MCF 10A (cell line): ENCODE measurements at regions not wholly inside any gene's neighbourhood (a gene's known extent, or its start where the extent isn't known, plus 50 kb on each side); places are given as distances from the start of the nearest gene placed in this dataset.

Experiments used
- BruUV-seq: library from RNA; stranded (reverse); fragments of 400-500 nt; replicated peaks from 2 replicates; lab custom pipeline; 2021; lab: Mats Ljungman, UMichigan
- CTCF ChIA-PET: fragments of 300-600 bp; sonication (Branson Sonifier 250); formaldehyde crosslinking; extraction: SDS; loops from one replicate; lab custom pipeline; 2021; ENCODE audit warnings: antibody characterized with exemption, inconsistent platforms; lab: Yijun Ruan, JAX
- POLR2A ChIA-PET: fragments of 300-600, 350-650 bp; sonication (Branson Sonifier 250); formaldehyde crosslinking; extraction: SDS; loops from one replicate; lab custom pipeline; 2020; ENCODE audit warnings: antibody characterized with exemption, inconsistent platforms; lab: Yijun Ruan, JAX
- DNase-seq: peaks from one replicate; pipeline ENCODE4 v3.0.0-alpha.2; 2018; ENCODE audit not compliant: unreplicated experiment
- H3K27ac Mint-ChIP-seq: one replicate; pipeline ENCODE4 v1.8.0; 2022; ENCODE audit warnings: mild to moderate bottlenecking, low read depth, mixed read lengths; ENCODE audit not compliant: unreplicated experiment
- H3K27me3 Mint-ChIP-seq: one replicate; pipeline ENCODE4 v1.8.0; 2022; ENCODE audit warnings: mixed read lengths; ENCODE audit not compliant: insufficient read depth, unreplicated experiment
- H3K36me3 Mint-ChIP-seq: one replicate; pipeline ENCODE4 v1.8.0; 2022; ENCODE audit warnings: mild to moderate bottlenecking, moderate library complexity, mixed read lengths; ENCODE audit not compliant: insufficient read depth, unreplicated experiment
- H3K4me1 Mint-ChIP-seq: one replicate; pipeline ENCODE4 v1.8.0; 2022; ENCODE audit warnings: mixed read lengths; ENCODE audit not compliant: insufficient read depth, unreplicated experiment
- H3K4me3 Mint-ChIP-seq: one replicate; pipeline ENCODE4 v1.8.0; 2022; ENCODE audit warnings: mild to moderate bottlenecking, moderate library complexity, mixed read lengths; ENCODE audit not compliant: unreplicated experiment
- H3K9me3 Mint-ChIP-seq: one replicate; pipeline ENCODE4 v1.8.0; 2022; ENCODE audit warnings: mixed read lengths; ENCODE audit not compliant: unreplicated experiment
- intact Hi-C: fragments of 100-400 bp; cut with micrococcal nuclease; formaldehyde crosslinking; loops from 2 replicates; pipeline ENCODE4 v1.14.1; 2022
- TF ChIP-seq, protein P1 (sequence below): fragments of 200-600 bp; IDR thresholded peaks from one replicate; pipeline ENCODE4 v1.8.0; 2022; ENCODE audit warnings: antibody characterized with exemption, mild to moderate bottlenecking; ENCODE audit not compliant: unreplicated experiment

- TF ChIP-seq, protein P1, sequence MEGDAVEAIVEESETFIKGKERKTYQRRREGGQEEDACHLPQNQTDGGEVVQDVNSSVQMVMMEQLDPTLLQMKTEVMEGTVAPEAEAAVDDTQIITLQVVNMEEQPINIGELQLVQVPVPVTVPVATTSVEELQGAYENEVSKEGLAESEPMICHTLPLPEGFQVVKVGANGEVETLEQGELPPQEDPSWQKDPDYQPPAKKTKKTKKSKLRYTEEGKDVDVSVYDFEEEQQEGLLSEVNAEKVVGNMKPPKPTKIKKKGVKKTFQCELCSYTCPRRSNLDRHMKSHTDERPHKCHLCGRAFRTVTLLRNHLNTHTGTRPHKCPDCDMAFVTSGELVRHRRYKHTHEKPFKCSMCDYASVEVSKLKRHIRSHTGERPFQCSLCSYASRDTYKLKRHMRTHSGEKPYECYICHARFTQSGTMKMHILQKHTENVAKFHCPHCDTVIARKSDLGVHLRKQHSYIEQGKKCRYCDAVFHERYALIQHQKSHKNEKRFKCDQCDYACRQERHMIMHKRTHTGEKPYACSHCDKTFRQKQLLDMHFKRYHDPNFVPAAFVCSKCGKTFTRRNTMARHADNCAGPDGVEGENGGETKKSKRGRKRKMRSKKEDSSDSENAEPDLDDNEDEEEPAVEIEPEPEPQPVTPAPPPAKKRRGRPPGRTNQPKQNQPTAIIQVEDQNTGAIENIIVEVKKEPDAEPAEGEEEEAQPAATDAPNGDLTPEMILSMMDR: no peak
- POLR2A ChIA-PET: no interaction called here
- H3K4me3 Mint-ChIP-seq: no peak overlapping the region
- DNase-seq: no peak
- BruUV-seq: no TSS peak
- no peaks in the 10 kb centered on the region for H3K27me3 Mint-ChIP-seq
- H3K4me1 Mint-ChIP-seq: peaks cover 11% of the 10 kb centered on the region
- CTCF ChIA-PET: interaction anchor here (0.6 to 1.2 kb wide), 2 partner anchors 89 to 239 kb away, joined by 3 read pairs; no protein-coding TSS in a partner anchor
- H3K36me3 Mint-ChIP-seq: no peaks in the 10 kb centered on the region
- intact Hi-C loops: loop anchor here (5.0 to 10.0 kb wide), 2 partner anchors 131 to 229 kb away; no protein-coding TSS in a partner anchor
- H3K27ac Mint-ChIP-seq: no peak overlapping the region
- no peaks in the 10 kb centered on the region for H3K9me3 Mint-ChIP-seq
Observed at GRCh38 chr10:129325893-129326292, 141.1 kb upstream of the MGMT start.

DNA sequence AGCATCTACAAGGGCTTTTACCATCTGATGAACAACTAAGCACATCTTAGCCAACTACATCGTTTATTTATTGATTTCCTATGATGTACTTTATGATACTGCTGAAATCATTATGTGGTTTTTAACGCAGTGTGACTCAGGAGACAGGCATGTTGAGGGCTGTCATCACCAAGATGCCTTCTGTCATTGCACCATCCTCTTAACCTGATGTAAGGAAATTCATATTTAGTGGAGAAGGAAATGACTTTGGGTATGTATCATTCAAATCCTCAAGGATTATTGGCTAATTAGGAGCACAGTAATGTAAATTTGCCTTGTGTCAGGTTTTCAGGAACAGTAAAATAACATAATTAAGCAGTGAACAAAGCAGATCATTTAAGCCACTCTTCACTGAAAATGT is 138.5 kb upstream of the MGMT start:
- Mint-ChIP-seq H3K9me3 (no peaks in the 10 kb centered on the region), H3K4me3 (no peak overlapping the region), H3K36me3 (no peaks in the 10 kb centered on the region), H3K27me3 (no peaks in the 10 kb centered on the region), H3K27ac (no peak overlapping the region), H3K4me1 (peaks cover 11% of the 10 kb centered on the region)
- TF ChIP-seq, protein P1: no peak
- ChIA-PET CTCF (no interaction called here), POLR2A (no interaction called here)
- no TSS peak for BruUV-seq
- intact Hi-C loops: loop anchor here (5.0 to 10.0 kb wide), 2 partner anchors 134 to 231 kb away; no protein-coding TSS in a partner anchor
- peak; percentile 86 for DNase-seq

DNA sequence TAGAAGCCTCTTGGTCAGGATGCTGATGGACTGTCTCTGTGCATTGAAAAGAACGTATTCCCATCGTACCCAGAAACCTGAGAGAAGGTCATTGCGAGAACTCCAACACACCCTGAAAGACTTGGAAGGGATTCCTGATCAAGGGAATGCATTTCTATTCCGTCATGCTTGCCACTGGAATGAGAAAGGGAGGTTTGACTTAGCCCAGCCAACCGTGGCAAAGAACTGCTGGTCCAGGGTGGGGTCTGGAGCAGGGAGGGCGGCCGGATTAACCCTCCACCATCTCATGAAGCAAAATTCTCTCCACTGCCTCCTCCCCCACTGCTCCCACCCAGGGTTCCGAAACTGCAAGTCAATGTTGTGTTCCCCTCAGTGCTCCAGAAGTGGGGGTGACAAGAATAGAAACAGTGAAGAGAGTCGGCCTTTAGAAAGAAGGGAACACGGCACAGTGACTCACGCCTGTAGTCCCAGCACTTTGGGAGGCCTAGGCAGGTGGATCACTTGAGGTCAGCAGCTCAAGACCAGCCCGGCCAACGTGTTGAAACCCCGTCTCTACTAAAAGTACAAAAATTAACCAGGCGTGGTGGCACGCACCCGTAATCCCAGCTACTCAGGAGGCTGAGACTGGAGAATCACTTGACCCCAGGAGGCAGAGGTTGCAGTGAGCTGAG is 137.5 kb upstream of the MGMT start:
- TF ChIP-seq, protein P1: no peak
- DNase-seq: no peak
- POLR2A ChIA-PET: no interaction called here
- CTCF ChIA-PET: interaction anchor here (0.9 kb wide), 1 partner anchor 298 kb away, joined by 5 read pairs; no protein-coding TSS in a partner anchor
- no TSS peak for BruUV-seq
- Mint-ChIP-seq H3K27me3 (no peaks in the 10 kb centered on the region), H3K4me3 (no peak overlapping the region), H3K27ac (no peak overlapping the region), H3K4me1 (peaks cover 11% of the 10 kb centered on the region), H3K9me3 (no peaks in the 10 kb centered on the region), H3K36me3 (no peaks in the 10 kb centered on the region)
- intact Hi-C loops: loop anchor here (5.0 to 10.0 kb wide), 2 partner anchors 135 to 232 kb away; no protein-coding TSS in a partner anchor

DNA sequence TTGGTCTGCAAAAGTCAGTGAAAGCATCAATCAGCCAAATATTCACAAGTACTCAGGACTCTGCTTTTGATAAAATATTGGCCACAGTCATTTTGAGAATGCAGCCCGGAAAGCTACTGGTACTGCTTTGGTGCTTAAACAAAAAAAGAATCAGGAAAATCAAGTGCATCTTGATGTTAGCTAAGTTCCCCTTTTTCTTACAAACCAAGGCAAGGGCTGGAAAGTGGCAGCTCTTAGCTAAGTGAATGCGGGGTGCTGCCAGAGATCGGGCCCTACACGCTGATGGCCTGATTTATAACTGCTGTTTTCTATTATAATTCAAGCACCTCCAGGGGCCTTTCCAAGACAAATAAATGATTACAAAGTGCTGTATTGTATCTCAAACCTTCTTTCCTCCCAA is 136.8 kb upstream of the MGMT start:
- Mint-ChIP-seq H3K36me3 (no peaks in the 10 kb centered on the region), H3K9me3 (no peaks in the 10 kb centered on the region), H3K4me3 (no peak overlapping the region), H3K4me1 (peaks cover 11% of the 10 kb centered on the region), H3K27me3 (no peaks in the 10 kb centered on the region), H3K27ac (no peak overlapping the region)
- intact Hi-C loops: no loop called here
- ChIA-PET POLR2A (interaction anchor here (0.7 kb wide), 1 partner anchor 230 kb away, joined by 3 read pairs; no protein-coding TSS in a partner anchor), CTCF (interaction anchor here (0.9 kb wide), 1 partner anchor 298 kb away, joined by 5 read pairs; no protein-coding TSS in a partner anchor)
- BruUV-seq: no TSS peak
- no peak for DNase-seq
- TF ChIP-seq, protein P1: no peak
